ENCODE measurements at regions not wholly inside any gene's neighbourhood (a gene's known extent, or its start where the extent isn't known, plus 50 kb on each side); places are given as distances from the start of the nearest gene placed in this dataset.

GRCh38 chr15:94968133-94968532 is 736.8 kb downstream of the MCTP2 start:
- no peaks in the 10 kb centered on the region for H3K36me3 ChIP-seq (ENCODE audit: insufficient read depth, low read length, poor library complexity, severe bottlenecking)
- H3K27me3 ChIP-seq (replicated peaks; ENCODE audit: insufficient read depth, low read depth, low read length, poor library complexity) = no peaks in the 10 kb centered on the region
- POLR2A ChIA-PET (ENCODE audit: low non-redundant PET) = no interaction called here
- no peak for DNase-seq (ENCODE audit: low spot score)
- no peak overlapping the region for H3K27ac ChIP-seq (ENCODE audit: low read depth, low read length, poor library complexity, severe bottlenecking)
- H3K9me3 ChIP-seq (ENCODE audit: low read depth, low read length, poor library complexity, severe bottlenecking) = no peaks in the 10 kb centered on the region
- intact Hi-C loops (cut with micrococcal nuclease; ENCODE audit: unreplicated experiment) = no loop called here
- no peaks in the 10 kb centered on the region for H3K4me1 ChIP-seq (ENCODE audit: insufficient read depth, low read length, poor library complexity, severe bottlenecking)
- CTCF ChIA-PET = no interaction called here
- BruUV-seq (replicated peaks) = no TSS peak
- H3K4me3 ChIP-seq (ENCODE audit: low read depth, low read length, poor library complexity, severe bottlenecking) = no peak overlapping the region
- TF ChIP-seq CTCF (conservative IDR thresholded peaks at IDR 0.05; ENCODE audit: low read depth, low read length) = no peak
- TF ChIP-seq EZH2 (IDR thresholded peaks at IDR 0.05; ENCODE audit: borderline replicate concordance, low read depth, low read length, poor library complexity, severe bottlenecking) = no peak

GRCh38 chr15:94970096-94970495 is 738.7 kb downstream of the MCTP2 start:
- no TSS peak for BruUV-seq (replicated peaks)
- POLR2A ChIA-PET (ENCODE audit: low non-redundant PET) = no interaction called here
- intact Hi-C loops (cut with micrococcal nuclease; ENCODE audit: unreplicated experiment) = no loop called here

GRCh38 chr15:94970802-94971201 is 739.4 kb downstream of the MCTP2 start:
- Histone ChIP-seq H3K27ac (ENCODE audit: low read depth, low read length, poor library complexity, severe bottlenecking) (no peak overlapping the region), H3K9me3 (ENCODE audit: low read depth, low read length, poor library complexity, severe bottlenecking) (no peaks in the 10 kb centered on the region), H3K36me3 (ENCODE audit: insufficient read depth, low read length, poor library complexity, severe bottlenecking) (no peaks in the 10 kb centered on the region), H3K4me1 (ENCODE audit: insufficient read depth, low read length, poor library complexity, severe bottlenecking) (no peaks in the 10 kb centered on the region), H3K27me3 (replicated peaks; ENCODE audit: insufficient read depth, low read depth, low read length, poor library complexity) (no peaks in the 10 kb centered on the region), H3K4me3 (ENCODE audit: low read depth, low read length, poor library complexity, severe bottlenecking) (no peak overlapping the region)
- intact Hi-C loops (cut with micrococcal nuclease; ENCODE audit: unreplicated experiment) = no loop called here
- TF ChIP-seq EZH2 (IDR thresholded peaks at IDR 0.05; ENCODE audit: borderline replicate concordance, low read depth, low read length, poor library complexity, severe bottlenecking) = no peak
- no peak for TF ChIP-seq CTCF (conservative IDR thresholded peaks at IDR 0.05; ENCODE audit: low read depth, low read length)
- DNase-seq (ENCODE audit: low spot score) = no peak
- CTCF ChIA-PET = no interaction called here
- POLR2A ChIA-PET (ENCODE audit: low non-redundant PET) = no interaction called here
- no TSS peak for BruUV-seq (replicated peaks)

More at GRCh38 chr15:94970096-94970495, 738.7 kb downstream of the MCTP2 start:
- Histone ChIP-seq H3K4me1 (ENCODE audit: insufficient read depth, low read length, poor library complexity, severe bottlenecking) (no peaks in the 10 kb centered on the region), H3K27ac (ENCODE audit: low read depth, low read length, poor library complexity, severe bottlenecking) (no peak overlapping the region), H3K9me3 (ENCODE audit: low read depth, low read length, poor library complexity, severe bottlenecking) (no peaks in the 10 kb centered on the region), H3K4me3 (ENCODE audit: low read depth, low read length, poor library complexity, severe bottlenecking) (no peak overlapping the region), H3K27me3 (replicated peaks; ENCODE audit: insufficient read depth, low read depth, low read length, poor library complexity) (no peaks in the 10 kb centered on the region), H3K36me3 (ENCODE audit: insufficient read depth, low read length, poor library complexity, severe bottlenecking) (no peaks in the 10 kb centered on the region)
- CTCF ChIA-PET = no interaction called here
- TF ChIP-seq CTCF (conservative IDR thresholded peaks at IDR 0.05; ENCODE audit: low read depth, low read length) = no peak
- no peak for TF ChIP-seq EZH2 (IDR thresholded peaks at IDR 0.05; ENCODE audit: borderline replicate concordance, low read depth, low read length, poor library complexity, severe bottlenecking)
- DNase-seq (ENCODE audit: low spot score) = no peak
